GM23338 (cell line): ENCODE measurements at regions not wholly inside any gene's neighbourhood (a gene's known extent, or its start where the extent isn't known, plus 50 kb on each side); places are given as distances from the start of the nearest gene placed in this dataset.

ENCODE experiments used
- ATAC-seq: fragments of 200-7000 bp; cut with Tn5 transposase; 3 replicates; pipeline ENCODE4 v1.9.1; 2020
- DNase-seq: peaks from one replicate; pipeline ENCODE4 v3.0.0-alpha.2; 2015; ENCODE audit warnings: low spot score
- H2AFZ ChIP-seq: fragments of 200-600 bp; sonication (generic); 2 replicates; pipeline ENCODE4 v1.8.0; 2016; ENCODE audit warnings: antibody characterized with exemption, mild to moderate bottlenecking, moderate library complexity
- H3F3A ChIP-seq: fragments of 200-600 bp; sonication (generic); replicated peaks from 2 replicates; pipeline ENCODE4 v1.8.0; 2017; ENCODE audit warnings: antibody characterized with exemption, mixed run types, low read depth
- H3K27ac ChIP-seq: fragments of 200-600 bp; sonication (generic); 2 replicates; pipeline ENCODE4 v1.6.1; 2016; ENCODE audit warnings: low read depth
- H3K27me3 ChIP-seq: fragments of 200-600 bp; sonication (generic); 2 replicates; pipeline ENCODE4 v1.8.0; 2016; ENCODE audit warnings: mild to moderate bottlenecking, mixed run types, moderate library complexity; ENCODE audit not compliant: insufficient read depth
- H3K36me3 ChIP-seq: fragments of 200-600 bp; sonication (generic); 2 replicates; pipeline ENCODE4 v1.8.0; 2016; ENCODE audit warnings: mild to moderate bottlenecking; ENCODE audit not compliant: insufficient read depth
- H3K4me1 ChIP-seq: fragments of 200-600 bp; sonication (generic); 2 replicates; pipeline ENCODE4 v1.8.0; 2016; ENCODE audit warnings: mild to moderate bottlenecking, moderate library complexity; ENCODE audit not compliant: insufficient read depth
- H3K4me2 ChIP-seq: fragments of 200-600 bp; sonication (generic); 2 replicates; pipeline ENCODE4 v1.7.1; 2017; ENCODE audit warnings: mixed run types
- H3K4me3 ChIP-seq: fragments of 200-600 bp; sonication (generic); 2 replicates; pipeline ENCODE4 v1.6.1; 2016; ENCODE audit warnings: mixed run types
- H3K79me2 ChIP-seq: fragments of 200-600 bp; sonication (generic); replicated peaks from 2 replicates; pipeline ENCODE4 v1.8.0; 2017; ENCODE audit warnings: mild to moderate bottlenecking; ENCODE audit not compliant: insufficient read depth
- H3K9me2 ChIP-seq: fragments of 200-600 bp; sonication (generic); 2 replicates; pipeline ENCODE4 v1.8.0; 2017; ENCODE audit not compliant: insufficient read depth
- H4K20me1 ChIP-seq: fragments of 200-600 bp; sonication (generic); replicated peaks from 2 replicates; pipeline ENCODE4 v1.8.0; 2017; ENCODE audit warnings: mild to moderate bottlenecking; ENCODE audit not compliant: insufficient read depth
- H3K27ac Mint-ChIP-seq: 2 replicates; pipeline ENCODE4 v1.8.0; 2020; ENCODE audit warnings: inconsistent platforms, mild to moderate bottlenecking, moderate library complexity, mixed read lengths
- H3K27me3 Mint-ChIP-seq: 3 replicates; pipeline ENCODE4 v1.8.0; 2022; ENCODE audit warnings: low read depth, mild to moderate bottlenecking, moderate library complexity, mixed read lengths, inconsistent platforms; ENCODE audit not compliant: insufficient read depth, poor library complexity
- H3K36me3 Mint-ChIP-seq: 3 replicates; pipeline ENCODE4 v1.8.0; 2021; ENCODE audit warnings: low read depth, mild to moderate bottlenecking, inconsistent platforms, moderate library complexity, mixed read lengths
- H3K4me1 Mint-ChIP-seq: 3 replicates; pipeline ENCODE4 v1.8.0; 2020; ENCODE audit warnings: mild to moderate bottlenecking, inconsistent platforms, mixed read lengths
- H3K4me3 Mint-ChIP-seq: 3 replicates; pipeline ENCODE4 v1.8.0; 2021; ENCODE audit warnings: moderate library complexity, mild to moderate bottlenecking, inconsistent platforms, mixed read lengths
- H3K9me3 Mint-ChIP-seq: 3 replicates; pipeline ENCODE4 v1.8.0; 2020; ENCODE audit warnings: moderate library complexity, mild to moderate bottlenecking, inconsistent platforms, mixed read lengths
- CREB1 ChIP-seq: fragments of 250-450 bp; sonication (Bioruptor Pico); IDR thresholded peaks from 2 replicates; pipeline ENCODE4 v1.5.0; 2020; ENCODE audit warnings: low read depth, mild to moderate bottlenecking, moderate library complexity
- EZH2 ChIP-seq: fragments of 200-600 bp; sonication (generic); IDR thresholded peaks from one replicate; pipeline ENCODE4 v1.8.0; 2017; ENCODE audit warnings: antibody characterized with exemption, mild to moderate bottlenecking, low read depth; ENCODE audit not compliant: unreplicated experiment
- EZH2phosphoT487 ChIP-seq: fragments of 200-600 bp; sonication (generic); IDR thresholded peaks from one replicate; pipeline ENCODE4 v1.8.1; 2018; ENCODE audit warnings: antibody characterized with exemption; ENCODE audit not compliant: unreplicated experiment
- JUNB ChIP-seq: IDR thresholded peaks from one replicate; pipeline ENCODE4 v1.6.1; 2016; ENCODE audit warnings: antibody characterized with exemption; ENCODE audit not compliant: unreplicated experiment
- NANOG ChIP-seq: IDR thresholded peaks from 2 replicates; pipeline ENCODE4 v1.6.1; 2016; ENCODE audit warnings: antibody characterized with exemption, borderline replicate concordance
- POLR2AphosphoS5 ChIP-seq: IDR thresholded peaks from 2 replicates; pipeline ENCODE4 v1.6.1; 2016; ENCODE audit warnings: antibody characterized with exemption, low read depth
- STAT1 ChIP-seq: IDR thresholded peaks from one replicate; pipeline ENCODE4 v1.6.1; 2016; ENCODE audit warnings: antibody characterized with exemption; ENCODE audit not compliant: unreplicated experiment
- ZNF114 ChIP-seq: fragments of 250-450 bp; sonication (Bioruptor Pico); IDR thresholded peaks from 2 replicates; pipeline ENCODE4 v1.5.0; 2020; ENCODE audit warnings: mild to moderate bottlenecking, moderate library complexity
- ZNF331 ChIP-seq: fragments of 250-450 bp; sonication (Bioruptor Pico); IDR thresholded peaks from 2 replicates; pipeline ENCODE4 v1.5.0; 2020; ENCODE audit warnings: low read depth, mild to moderate bottlenecking, moderate library complexity
- TF ChIP-seq, protein P1 (sequence below): IDR thresholded peaks from 2 replicates; pipeline ENCODE4 v1.6.1; 2016; ENCODE audit warnings: antibody characterized with exemption
- TF ChIP-seq, protein P2 (sequence below), 2 experiments: fragments of 200-600 bp in 1 of 2; sonication (generic) in 1 of 2; conservative IDR thresholded peaks; 2 replicates each; pipeline versions ENCODE4 v1.5.1 to v1.6.1; 2016 to 2017; ENCODE audit warnings: antibody characterized with exemption in 2 of 2, low read depth in 2 of 2, mild to moderate bottlenecking in 2 of 2, moderate library complexity in 1 of 2
- TF ChIP-seq, protein P3 (sequence below): fragments of 250-450 bp; sonication (Bioruptor Pico); IDR thresholded peaks from 2 replicates; pipeline ENCODE4 v1.5.0; 2020; ENCODE audit warnings: mild to moderate bottlenecking, moderate library complexity
- TF ChIP-seq, protein P4 (sequence below): IDR thresholded peaks from one replicate; pipeline ENCODE4 v1.6.1; 2018; ENCODE audit warnings: antibody characterized with exemption; ENCODE audit not compliant: unreplicated experiment

DNA sequence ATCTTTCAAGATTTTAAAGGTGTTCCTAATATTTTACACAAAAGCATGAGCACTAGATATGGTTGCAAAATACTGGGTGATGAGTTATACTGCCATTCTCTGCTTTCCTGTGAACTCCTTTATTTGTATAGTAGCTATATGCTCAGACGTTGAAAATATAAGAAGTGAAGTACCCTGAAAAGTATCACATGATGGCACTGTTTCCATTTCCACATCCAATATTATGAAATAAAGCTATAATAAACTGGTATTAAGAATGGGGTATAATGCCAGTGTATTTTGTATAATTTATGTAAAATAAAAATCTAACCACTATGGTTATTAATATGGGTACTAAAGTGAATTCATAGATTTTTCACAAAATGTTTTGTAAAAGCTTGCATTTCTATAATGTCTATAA, 79.6 kb upstream of the FOXP2 start:
- TF ChIP-seq ZNF331, result no peak
- TF ChIP-seq EZH2, result no peak
- TF ChIP-seq, protein P1, sequence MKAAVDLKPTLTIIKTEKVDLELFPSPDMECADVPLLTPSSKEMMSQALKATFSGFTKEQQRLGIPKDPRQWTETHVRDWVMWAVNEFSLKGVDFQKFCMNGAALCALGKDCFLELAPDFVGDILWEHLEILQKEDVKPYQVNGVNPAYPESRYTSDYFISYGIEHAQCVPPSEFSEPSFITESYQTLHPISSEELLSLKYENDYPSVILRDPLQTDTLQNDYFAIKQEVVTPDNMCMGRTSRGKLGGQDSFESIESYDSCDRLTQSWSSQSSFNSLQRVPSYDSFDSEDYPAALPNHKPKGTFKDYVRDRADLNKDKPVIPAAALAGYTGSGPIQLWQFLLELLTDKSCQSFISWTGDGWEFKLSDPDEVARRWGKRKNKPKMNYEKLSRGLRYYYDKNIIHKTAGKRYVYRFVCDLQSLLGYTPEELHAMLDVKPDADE, result no peak
- TF ChIP-seq JUNB, result no peak
- TF ChIP-seq ZNF114, result no peak
- TF ChIP-seq STAT1, result no peak
- TF ChIP-seq NANOG, result no peak
- TF ChIP-seq, protein P2, sequence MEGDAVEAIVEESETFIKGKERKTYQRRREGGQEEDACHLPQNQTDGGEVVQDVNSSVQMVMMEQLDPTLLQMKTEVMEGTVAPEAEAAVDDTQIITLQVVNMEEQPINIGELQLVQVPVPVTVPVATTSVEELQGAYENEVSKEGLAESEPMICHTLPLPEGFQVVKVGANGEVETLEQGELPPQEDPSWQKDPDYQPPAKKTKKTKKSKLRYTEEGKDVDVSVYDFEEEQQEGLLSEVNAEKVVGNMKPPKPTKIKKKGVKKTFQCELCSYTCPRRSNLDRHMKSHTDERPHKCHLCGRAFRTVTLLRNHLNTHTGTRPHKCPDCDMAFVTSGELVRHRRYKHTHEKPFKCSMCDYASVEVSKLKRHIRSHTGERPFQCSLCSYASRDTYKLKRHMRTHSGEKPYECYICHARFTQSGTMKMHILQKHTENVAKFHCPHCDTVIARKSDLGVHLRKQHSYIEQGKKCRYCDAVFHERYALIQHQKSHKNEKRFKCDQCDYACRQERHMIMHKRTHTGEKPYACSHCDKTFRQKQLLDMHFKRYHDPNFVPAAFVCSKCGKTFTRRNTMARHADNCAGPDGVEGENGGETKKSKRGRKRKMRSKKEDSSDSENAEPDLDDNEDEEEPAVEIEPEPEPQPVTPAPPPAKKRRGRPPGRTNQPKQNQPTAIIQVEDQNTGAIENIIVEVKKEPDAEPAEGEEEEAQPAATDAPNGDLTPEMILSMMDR (conservative IDR thresholded peaks at IDR 0.05; ENCODE audit: low read depth in 2 of 2), result no peak
- no peak for TF ChIP-seq EZH2phosphoT487
- TF ChIP-seq CREB1 (CRISPR knock-in tag), result no peak
- TF ChIP-seq, protein P3, sequence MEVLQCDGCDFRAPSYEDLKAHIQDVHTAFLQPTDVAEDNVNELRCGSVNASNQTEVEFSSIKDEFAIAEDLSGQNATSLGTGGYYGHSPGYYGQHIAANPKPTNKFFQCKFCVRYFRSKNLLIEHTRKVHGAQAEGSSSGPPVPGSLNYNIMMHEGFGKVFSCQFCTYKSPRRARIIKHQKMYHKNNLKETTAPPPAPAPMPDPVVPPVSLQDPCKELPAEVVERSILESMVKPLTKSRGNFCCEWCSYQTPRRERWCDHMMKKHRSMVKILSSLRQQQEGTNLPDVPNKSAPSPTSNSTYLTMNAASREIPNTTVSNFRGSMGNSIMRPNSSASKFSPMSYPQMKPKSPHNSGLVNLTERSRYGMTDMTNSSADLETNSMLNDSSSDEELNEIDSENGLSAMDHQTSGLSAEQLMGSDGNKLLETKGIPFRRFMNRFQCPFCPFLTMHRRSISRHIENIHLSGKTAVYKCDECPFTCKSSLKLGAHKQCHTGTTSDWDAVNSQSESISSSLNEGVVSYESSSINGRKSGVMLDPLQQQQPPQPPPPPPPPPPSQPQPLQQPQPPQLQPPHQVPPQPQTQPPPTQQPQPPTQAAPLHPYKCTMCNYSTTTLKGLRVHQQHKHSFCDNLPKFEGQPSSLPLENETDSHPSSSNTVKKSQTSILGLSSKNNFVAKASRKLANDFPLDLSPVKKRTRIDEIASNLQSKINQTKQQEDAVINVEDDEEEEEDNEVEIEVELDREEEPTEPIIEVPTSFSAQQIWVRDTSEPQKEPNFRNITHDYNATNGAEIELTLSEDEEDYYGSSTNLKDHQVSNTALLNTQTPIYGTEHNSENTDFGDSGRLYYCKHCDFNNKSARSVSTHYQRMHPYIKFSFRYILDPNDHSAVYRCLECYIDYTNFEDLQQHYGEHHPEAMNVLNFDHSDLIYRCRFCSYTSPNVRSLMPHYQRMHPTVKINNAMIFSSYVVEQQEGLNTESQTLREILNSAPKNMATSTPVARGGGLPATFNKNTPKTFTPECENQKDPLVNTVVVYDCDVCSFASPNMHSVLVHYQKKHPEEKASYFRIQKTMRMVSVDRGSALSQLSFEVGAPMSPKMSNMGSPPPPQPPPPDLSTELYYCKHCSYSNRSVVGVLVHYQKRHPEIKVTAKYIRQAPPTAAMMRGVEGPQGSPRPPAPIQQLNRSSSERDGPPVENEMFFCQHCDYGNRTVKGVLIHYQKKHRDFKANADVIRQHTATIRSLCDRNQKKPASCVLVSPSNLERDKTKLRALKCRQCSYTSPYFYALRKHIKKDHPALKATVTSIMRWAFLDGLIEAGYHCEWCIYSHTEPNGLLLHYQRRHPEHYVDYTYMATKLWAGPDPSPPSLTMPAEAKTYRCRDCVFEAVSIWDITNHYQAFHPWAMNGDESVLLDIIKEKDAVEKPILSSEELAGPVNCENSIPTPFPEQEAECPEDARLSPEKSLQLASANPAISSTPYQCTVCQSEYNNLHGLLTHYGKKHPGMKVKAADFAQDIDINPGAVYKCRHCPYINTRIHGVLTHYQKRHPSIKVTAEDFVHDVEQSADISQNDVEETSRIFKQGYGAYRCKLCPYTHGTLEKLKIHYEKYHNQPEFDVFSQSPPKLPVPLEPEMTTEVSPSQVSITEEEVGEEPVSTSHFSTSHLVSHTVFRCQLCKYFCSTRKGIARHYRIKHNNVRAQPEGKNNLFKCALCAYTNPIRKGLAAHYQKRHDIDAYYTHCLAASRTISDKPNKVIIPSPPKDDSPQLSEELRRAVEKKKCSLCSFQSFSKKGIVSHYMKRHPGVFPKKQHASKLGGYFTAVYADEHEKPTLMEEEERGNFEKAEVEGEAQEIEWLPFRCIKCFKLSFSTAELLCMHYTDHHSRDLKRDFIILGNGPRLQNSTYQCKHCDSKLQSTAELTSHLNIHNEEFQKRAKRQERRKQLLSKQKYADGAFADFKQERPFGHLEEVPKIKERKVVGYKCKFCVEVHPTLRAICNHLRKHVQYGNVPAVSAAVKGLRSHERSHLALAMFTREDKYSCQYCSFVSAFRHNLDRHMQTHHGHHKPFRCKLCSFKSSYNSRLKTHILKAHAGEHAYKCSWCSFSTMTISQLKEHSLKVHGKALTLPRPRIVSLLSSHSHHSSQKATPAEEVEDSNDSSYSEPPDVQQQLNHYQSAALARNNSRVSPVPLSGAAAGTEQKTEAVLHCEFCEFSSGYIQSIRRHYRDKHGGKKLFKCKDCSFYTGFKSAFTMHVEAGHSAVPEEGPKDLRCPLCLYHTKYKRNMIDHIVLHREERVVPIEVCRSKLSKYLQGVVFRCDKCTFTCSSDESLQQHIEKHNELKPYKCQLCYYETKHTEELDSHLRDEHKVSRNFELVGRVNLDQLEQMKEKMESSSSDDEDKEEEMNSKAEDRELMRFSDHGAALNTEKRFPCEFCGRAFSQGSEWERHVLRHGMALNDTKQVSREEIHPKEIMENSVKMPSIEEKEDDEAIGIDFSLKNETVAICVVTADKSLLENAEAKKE, result no peak
- TF ChIP-seq, protein P4, sequence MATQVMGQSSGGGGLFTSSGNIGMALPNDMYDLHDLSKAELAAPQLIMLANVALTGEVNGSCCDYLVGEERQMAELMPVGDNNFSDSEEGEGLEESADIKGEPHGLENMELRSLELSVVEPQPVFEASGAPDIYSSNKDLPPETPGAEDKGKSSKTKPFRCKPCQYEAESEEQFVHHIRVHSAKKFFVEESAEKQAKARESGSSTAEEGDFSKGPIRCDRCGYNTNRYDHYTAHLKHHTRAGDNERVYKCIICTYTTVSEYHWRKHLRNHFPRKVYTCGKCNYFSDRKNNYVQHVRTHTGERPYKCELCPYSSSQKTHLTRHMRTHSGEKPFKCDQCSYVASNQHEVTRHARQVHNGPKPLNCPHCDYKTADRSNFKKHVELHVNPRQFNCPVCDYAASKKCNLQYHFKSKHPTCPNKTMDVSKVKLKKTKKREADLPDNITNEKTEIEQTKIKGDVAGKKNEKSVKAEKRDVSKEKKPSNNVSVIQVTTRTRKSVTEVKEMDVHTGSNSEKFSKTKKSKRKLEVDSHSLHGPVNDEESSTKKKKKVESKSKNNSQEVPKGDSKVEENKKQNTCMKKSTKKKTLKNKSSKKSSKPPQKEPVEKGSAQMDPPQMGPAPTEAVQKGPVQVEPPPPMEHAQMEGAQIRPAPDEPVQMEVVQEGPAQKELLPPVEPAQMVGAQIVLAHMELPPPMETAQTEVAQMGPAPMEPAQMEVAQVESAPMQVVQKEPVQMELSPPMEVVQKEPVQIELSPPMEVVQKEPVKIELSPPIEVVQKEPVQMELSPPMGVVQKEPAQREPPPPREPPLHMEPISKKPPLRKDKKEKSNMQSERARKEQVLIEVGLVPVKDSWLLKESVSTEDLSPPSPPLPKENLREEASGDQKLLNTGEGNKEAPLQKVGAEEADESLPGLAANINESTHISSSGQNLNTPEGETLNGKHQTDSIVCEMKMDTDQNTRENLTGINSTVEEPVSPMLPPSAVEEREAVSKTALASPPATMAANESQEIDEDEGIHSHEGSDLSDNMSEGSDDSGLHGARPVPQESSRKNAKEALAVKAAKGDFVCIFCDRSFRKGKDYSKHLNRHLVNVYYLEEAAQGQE, result no peak
- no peak for TF ChIP-seq POLR2AphosphoS5
- no peaks in the 10 kb centered on the region for H3K36me3 Mint-ChIP-seq
- no peaks in the 10 kb centered on the region for H3K9me3 Mint-ChIP-seq
- no peak for ATAC-seq
- H3K9me2 ChIP-seq, result no peaks in the 10 kb centered on the region
- H3K4me3 Mint-ChIP-seq, result no peak overlapping the region
- no peaks in the 10 kb centered on the region for H4K20me1 ChIP-seq
- no peak overlapping the region for H3K4me3 ChIP-seq
- no peaks in the 10 kb centered on the region for H3K79me2 ChIP-seq
- H3K27me3 ChIP-seq, result no peaks in the 10 kb centered on the region
- no peaks in the 10 kb centered on the region for H3K27me3 Mint-ChIP-seq
- H3K27ac Mint-ChIP-seq, result no peak overlapping the region
- H3K4me1 Mint-ChIP-seq, result no peaks in the 10 kb centered on the region
- H3K4me1 ChIP-seq, result no peaks in the 10 kb centered on the region
- no peaks in the 10 kb centered on the region for H3F3A ChIP-seq
- H3K36me3 ChIP-seq, result no peaks in the 10 kb centered on the region
- H2AFZ ChIP-seq, result no peak overlapping the region
- H3K4me2 ChIP-seq, result no peak overlapping the region
- no peak for DNase-seq
- no peak overlapping the region for H3K27ac ChIP-seq
